Pancreas (tissue), 10 donors: ENCODE measurements at regions not wholly inside any gene's neighbourhood (a gene's known extent, or its start where the extent isn't known, plus 50 kb on each side); places are given as distances from the start of the nearest gene placed in this dataset.

Experiments
- ATAC-seq, 4 donors: fragments of 200-7000 bp; cut with Tn5 transposase; one replicate each; pipeline versions ENCODE4 v1.8.0 to v1.9.1; 2020; ENCODE audit warnings: mild to moderate bottlenecking in 4 of 4, moderate library complexity in 4 of 4
- DNase-seq, 6 donors: peaks; one replicate each; pipeline ENCODE4 v3.0.0-alpha.2; 2020
- FAIRE-seq: peaks from 2 replicates; lab custom pipeline; 2012; peaks lifted over from hg19 to GRCh38; lab: Jason Lieb, UNC
- H3K27ac ChIP-seq, 4 donors: fragments of 200-600 bp; sonication (generic); 1 replicate in 3 of 4; 2 replicates in 1 of 4; pipeline versions ENCODE4 v1.5.0 to v1.8.0; 2020
- H3K27me3 ChIP-seq, 4 donors: fragments of 200-600 bp; one replicate each; pipeline ENCODE4 v1.8.0; 2021
- H3K36me3 ChIP-seq, 3 donors: fragments of 200-600 bp; sonication (generic) in 1 of 3; one replicate each; pipeline versions ENCODE4 v1.5.0 to v1.8.0; 2020 to 2021
- H3K4me1 ChIP-seq, 3 donors: fragments of 200-600 bp; one replicate each; pipeline ENCODE4 v1.8.0; 2021
- H3K4me3 ChIP-seq, 4 donors: fragments of 200-600 bp; sonication (generic) in 2 of 4; one replicate each; pipeline versions ENCODE4 v1.5.0 to v1.8.0; 2020 to 2021
- H3K9me3 ChIP-seq, 4 donors: fragments of 200-600 bp; one replicate each; pipeline ENCODE4 v1.8.0; 2021
- WGBS, 2 donors: extraction: QIAGEN DNeasy Blood & Tissue Kit; methylation state at CpG; one replicate each; pipeline ENCODE4 v1.1.7; 2013; 5-methylcytosine and 5-hydroxymethylcytosine counted together
- intact Hi-C, 3 donors: fragments of 100-400 bp; cut with DNase I; formaldehyde crosslinking; loops; one replicate each; pipeline versions ENCODE4 v1.11.1 to v1.14.2; 2022
- TF ChIP-seq, protein P1 (sequence below), 4 donors: fragments of 200-600 bp; sonication (generic) in 3 of 4; IDR thresholded peaks; one replicate each; pipeline versions ENCODE4 v1.5.0 to v1.8.0; 2021; ENCODE audit warnings: antibody characterized with exemption in 4 of 4
- donor health status: healthy with polysubstance abuse.
- donor health status: DM: no; HTN: no; CAD: no; lungs with moderate emphysema.
- donor health status: DM: no; HTN: no; CAD: no.
- donor health status: control.
- donor health status: control.
- donor health status: Bipolar disorder and iron deficiency.
- donor health status: DM: yes; HTN: yes; CAD: no.
- donor health status: DM: no; HTN: no; CAD: no.
- donor health status: DM: no; HTN: no; CAD: no.
- donor health status: DM: yes; HTN: yes; CAD: no.

DNA sequence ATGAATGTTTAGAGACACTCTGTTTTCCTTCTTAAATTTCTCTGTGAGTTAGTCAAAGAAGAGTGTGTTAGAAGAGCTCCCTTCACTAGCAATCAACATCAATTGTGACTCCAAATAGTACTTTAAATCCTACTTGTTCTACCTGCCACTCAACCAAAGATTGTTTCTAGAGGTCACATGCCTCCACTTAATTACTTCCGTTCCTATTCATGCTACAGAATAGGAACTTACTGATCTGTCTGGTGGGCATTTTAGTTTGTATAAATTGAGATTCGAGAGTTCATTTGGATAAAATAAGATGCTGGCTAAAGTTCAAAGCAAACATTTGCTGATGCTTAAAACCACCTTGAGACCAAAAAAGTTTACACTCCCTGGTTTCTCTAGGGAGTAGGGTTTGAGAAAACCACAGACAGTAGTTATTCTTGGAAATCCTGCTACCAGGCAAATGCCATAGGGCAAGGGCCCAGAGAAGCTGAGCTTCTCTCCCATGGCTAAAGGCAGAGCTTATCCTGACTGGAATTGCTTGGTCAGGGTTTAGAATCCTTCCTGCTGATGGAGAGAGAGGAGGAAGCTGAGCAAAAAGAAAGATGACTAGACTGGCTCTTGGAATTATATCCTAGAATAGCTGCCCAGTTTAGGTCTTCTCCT is 389.6 kb upstream of the ATP2B1 start:
- TF ChIP-seq, protein P1, sequence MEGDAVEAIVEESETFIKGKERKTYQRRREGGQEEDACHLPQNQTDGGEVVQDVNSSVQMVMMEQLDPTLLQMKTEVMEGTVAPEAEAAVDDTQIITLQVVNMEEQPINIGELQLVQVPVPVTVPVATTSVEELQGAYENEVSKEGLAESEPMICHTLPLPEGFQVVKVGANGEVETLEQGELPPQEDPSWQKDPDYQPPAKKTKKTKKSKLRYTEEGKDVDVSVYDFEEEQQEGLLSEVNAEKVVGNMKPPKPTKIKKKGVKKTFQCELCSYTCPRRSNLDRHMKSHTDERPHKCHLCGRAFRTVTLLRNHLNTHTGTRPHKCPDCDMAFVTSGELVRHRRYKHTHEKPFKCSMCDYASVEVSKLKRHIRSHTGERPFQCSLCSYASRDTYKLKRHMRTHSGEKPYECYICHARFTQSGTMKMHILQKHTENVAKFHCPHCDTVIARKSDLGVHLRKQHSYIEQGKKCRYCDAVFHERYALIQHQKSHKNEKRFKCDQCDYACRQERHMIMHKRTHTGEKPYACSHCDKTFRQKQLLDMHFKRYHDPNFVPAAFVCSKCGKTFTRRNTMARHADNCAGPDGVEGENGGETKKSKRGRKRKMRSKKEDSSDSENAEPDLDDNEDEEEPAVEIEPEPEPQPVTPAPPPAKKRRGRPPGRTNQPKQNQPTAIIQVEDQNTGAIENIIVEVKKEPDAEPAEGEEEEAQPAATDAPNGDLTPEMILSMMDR (IDR thresholded peaks at IDR 0.05) = no peak
- ATAC-seq = no peak
- Histone ChIP-seq H3K9me3 (no peaks in the 10 kb centered on the region), H3K4me3 (no peak overlapping the region), H3K4me1 (no peaks in the 10 kb centered on the region), H3K36me3 (no peaks in the 10 kb centered on the region), H3K27me3 (no peaks in the 10 kb centered on the region), H3K27ac (no peak overlapping the region)
- DNase-seq = no peak
- 37 to 50% methylated on average over 2 of the region's 2 CpGs for WGBS, 2 donors
- intact Hi-C loops = no loop called here
- FAIRE-seq = no peak

DNA sequence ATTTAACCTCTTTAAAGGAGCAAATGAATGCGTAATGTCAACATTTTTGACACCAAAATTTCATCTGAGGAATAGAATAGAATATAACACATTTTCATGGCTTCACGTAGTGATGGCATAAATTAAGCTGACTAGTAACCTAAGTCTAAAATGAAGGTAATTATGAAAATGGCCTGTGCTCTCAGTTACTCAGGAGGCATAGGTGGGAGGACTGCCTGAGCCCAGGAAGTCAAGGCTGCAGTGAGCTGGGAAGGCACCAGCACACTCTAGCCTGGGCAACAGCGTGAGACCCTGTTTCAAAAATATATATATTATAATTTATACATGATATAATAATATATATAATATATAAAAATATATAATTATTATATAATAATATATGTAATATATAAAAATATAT is 383.2 kb upstream of the ATP2B1 start:
- DNase-seq (no peak), FAIRE-seq (no peak), ATAC-seq (no peak)
- Histone ChIP-seq H3K4me1 (no peaks in the 10 kb centered on the region), H3K36me3 (no peaks in the 10 kb centered on the region), H3K9me3 (no peaks in the 10 kb centered on the region), H3K27ac (no peak overlapping the region), H3K4me3 (no peak overlapping the region), H3K27me3 (no peaks in the 10 kb centered on the region)
- TF ChIP-seq, protein P1 (IDR thresholded peaks at IDR 0.05) = no peak
- intact Hi-C loops = no loop called here
- 56 to 61% methylated on average over 3 of the region's 3 CpGs for WGBS, 2 donors

DNA sequence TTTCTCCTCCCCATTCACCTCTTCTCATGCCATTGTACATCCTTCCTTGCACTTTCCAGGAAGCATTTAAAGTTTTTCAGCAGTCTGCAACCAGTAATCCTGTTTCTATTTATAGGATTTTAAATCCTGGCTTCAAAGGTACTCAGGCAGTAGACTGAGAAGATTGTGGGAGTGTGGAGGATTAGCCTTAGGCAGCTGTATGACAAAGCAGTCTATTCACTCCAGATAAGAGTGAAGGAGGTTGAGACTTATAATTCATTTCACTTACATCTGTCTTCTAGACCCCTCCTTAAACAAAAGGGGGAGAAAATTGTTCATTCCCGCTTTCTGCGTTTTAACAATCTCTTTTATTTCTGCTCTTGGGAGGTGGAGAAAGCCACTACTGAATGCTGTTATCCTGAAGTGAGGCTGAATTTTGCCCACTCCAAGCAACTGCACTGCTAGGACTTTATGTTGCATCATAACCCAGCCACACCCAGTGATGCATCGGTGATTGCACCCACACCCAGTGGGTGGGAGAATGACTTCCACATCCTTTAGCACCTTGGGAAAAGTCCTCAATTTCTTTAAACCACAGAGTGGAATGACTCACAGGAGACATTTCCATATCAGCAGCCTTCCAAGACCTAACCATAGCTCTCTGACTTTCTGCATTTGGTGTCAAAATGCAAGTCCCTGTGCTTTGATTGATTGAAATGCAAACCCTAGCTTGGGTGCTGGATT is 382.5 kb upstream of the ATP2B1 start:
- TF ChIP-seq, protein P1 (IDR thresholded peaks at IDR 0.05) = no peak
- WGBS, 2 donors = 70 to 71% methylated on average over 3 of the region's 3 CpGs
- no peak overlapping the region for H3K4me3 ChIP-seq
- H3K9me3 ChIP-seq = no peaks in the 10 kb centered on the region
- no peaks in the 10 kb centered on the region for H3K36me3 ChIP-seq
- no peaks in the 10 kb centered on the region for H3K4me1 ChIP-seq
- no peaks in the 10 kb centered on the region for H3K27me3 ChIP-seq
- FAIRE-seq (no peak), DNase-seq (no peak), ATAC-seq (peak in 2 of 4 donors; percentile 48 to 50)
- H3K27ac ChIP-seq = no peak overlapping the region
- intact Hi-C loops = no loop called here

DNA sequence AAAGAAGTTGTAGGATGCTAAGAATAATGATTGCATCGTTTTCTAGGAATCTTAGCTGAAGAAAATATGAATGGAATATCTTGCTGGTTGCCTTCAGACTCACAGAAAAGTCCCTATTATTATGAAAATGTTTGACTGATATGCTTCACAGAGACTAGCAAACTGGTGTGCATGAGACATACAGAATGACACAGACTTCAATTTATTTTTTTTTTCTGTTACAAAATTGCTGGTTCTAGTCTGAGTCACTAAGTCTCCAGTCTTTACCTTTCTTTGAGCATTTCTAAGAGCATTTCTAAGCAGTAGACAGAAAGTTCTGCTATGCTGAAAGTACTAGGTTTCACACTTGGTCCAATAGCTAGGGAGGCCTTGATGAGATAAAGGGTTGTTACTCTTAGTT is 377.6 kb upstream of the ATP2B1 start:
- intact Hi-C loops = no loop called here
- no peaks in the 10 kb centered on the region for H3K9me3 ChIP-seq
- DNase-seq = no peak
- no peaks in the 10 kb centered on the region for H3K4me1 ChIP-seq
- no peaks in the 10 kb centered on the region for H3K27me3 ChIP-seq
- TF ChIP-seq, protein P1 (IDR thresholded peaks at IDR 0.05) = no peak
- H3K27ac ChIP-seq = no peak overlapping the region
- 68 to 73% methylated on average over 1 of the region's 1 CpG for WGBS, 2 donors
- no peak overlapping the region for H3K4me3 ChIP-seq
- no peak for FAIRE-seq
- ATAC-seq = no peak
- H3K36me3 ChIP-seq = no peaks in the 10 kb centered on the region
